A549 (cell line): ENCODE measurements at regions not wholly inside any gene's neighbourhood (a gene's known extent, or its start where the extent isn't known, plus 50 kb on each side); places are given as distances from the start of the nearest gene placed in this dataset.

Source experiments
- BHLHE40 ChIP-seq: IDR thresholded peaks from 2 replicates; pipeline ENCODE4 v1.6.1; 2012; ENCODE audit warnings: low read depth, low read length, inconsistent platforms
- EHF ChIP-seq: fragments of 250-450 bp; sonication (Bioruptor Pico); IDR thresholded peaks from 2 replicates; pipeline ENCODE4 v1.5.0; 2020; ENCODE audit warnings: mild to moderate bottlenecking
- EP300 ChIP-seq, 2 experiments: fragments of >200 bp; sonication (Bioruptor Twin); formaldehyde crosslinking; IDR thresholded peaks; 2 replicates in 1 of 2; 3 replicates in 1 of 2; pipeline ENCODE4 v1.6.1; 2016 to 2017
- FOXS1 ChIP-seq: fragments of 250-450 bp; sonication (Bioruptor Pico); IDR thresholded peaks from 2 replicates; pipeline ENCODE4 v1.5.0; 2020; ENCODE audit warnings: mild to moderate bottlenecking, moderate library complexity
- JUNB ChIP-seq: fragments of >200 bp; sonication (Bioruptor Twin); formaldehyde crosslinking; IDR thresholded peaks from 2 replicates; pipeline ENCODE4 v1.6.1; 2016
- KDM1A ChIP-seq: fragments of 200-600 bp; sonication (generic); IDR thresholded peaks from 2 replicates; pipeline ENCODE4 v1.6.1; 2016; ENCODE audit warnings: low read depth, mild to moderate bottlenecking
- POLR2A ChIP-seq: IDR thresholded peaks from 2 replicates; pipeline ENCODE4 v1.6.1; 2012; ENCODE audit warnings: mild to moderate bottlenecking, low read length
- POLR2AphosphoS2 ChIP-seq: conservative IDR thresholded peaks from 2 replicates; pipeline ENCODE4 v1.6.1; 2012; ENCODE audit warnings: low read length, improper control_type of control experiment, inconsistent platforms
- RAD21 ChIP-seq, 2 experiments: fragments of >200 bp in 1 of 2; sonication (Bioruptor Twin) in 1 of 2; formaldehyde crosslinking in 1 of 2; IDR thresholded peaks in 1 of 2; conservative IDR thresholded peaks in 1 of 2; 2 replicates in 1 of 2; 3 replicates in 1 of 2; pipeline ENCODE4 v1.6.1; 2012 to 2018; ENCODE audit warnings: inconsistent platforms in 1 of 2
- TF ChIP-seq, protein P1 (sequence below): IDR thresholded peaks from 2 replicates; pipeline ENCODE4 v1.6.1; 2012
- TF ChIP-seq, protein P2 (sequence below): fragments of >200 bp; sonication (Bioruptor Twin); formaldehyde crosslinking; IDR thresholded peaks from 3 replicates; pipeline ENCODE4 v1.5.1; 2016
- TF ChIP-seq, protein P3 (sequence below): IDR thresholded peaks from 2 replicates; pipeline ENCODE4 v1.6.1; 2012
- TF ChIP-seq, protein P4 (sequence below): fragments of 200-600 bp; sonication (generic); IDR thresholded peaks from 2 replicates; pipeline ENCODE4 v1.6.1; 2016; ENCODE audit warnings: antibody characterized with exemption, mild to moderate bottlenecking, moderate library complexity

DNA sequence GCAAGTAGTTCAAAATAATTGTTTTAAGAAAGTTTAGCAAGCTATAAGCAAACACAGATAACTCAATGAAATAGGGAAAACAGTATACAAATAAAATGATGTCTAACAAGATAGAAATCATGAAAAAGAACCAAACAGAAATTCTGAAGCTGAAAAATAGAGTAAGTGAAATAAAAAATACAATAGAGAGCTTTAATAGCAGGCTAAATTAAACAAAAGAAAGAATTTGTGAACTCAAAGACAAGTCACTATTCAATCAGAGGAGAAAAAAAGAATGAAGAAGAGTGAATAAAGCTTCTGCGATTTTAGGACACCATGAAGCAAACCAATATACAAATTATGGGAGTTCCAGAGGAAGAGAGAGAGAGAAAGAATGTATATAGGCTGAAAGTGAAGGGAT, 576.8 kb downstream of the STK39 start:
- TF ChIP-seq, protein P1, sequence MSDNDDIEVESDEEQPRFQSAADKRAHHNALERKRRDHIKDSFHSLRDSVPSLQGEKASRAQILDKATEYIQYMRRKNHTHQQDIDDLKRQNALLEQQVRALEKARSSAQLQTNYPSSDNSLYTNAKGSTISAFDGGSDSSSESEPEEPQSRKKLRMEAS, result no peak
- TF ChIP-seq RAD21 (conservative IDR thresholded peaks at IDR 0.05 in 1 of 2, IDR thresholded peaks at IDR 0.05 in 1 of 2) (no peak), KDM1A (no peak), POLR2A (no peak), JUNB (no peak), EP300 (IDR thresholded peaks at IDR 0.05) (no peak), POLR2AphosphoS2 (no peak), FOXS1 (no peak), EHF (no peak), BHLHE40 (no peak)
- TF ChIP-seq, protein P2, sequence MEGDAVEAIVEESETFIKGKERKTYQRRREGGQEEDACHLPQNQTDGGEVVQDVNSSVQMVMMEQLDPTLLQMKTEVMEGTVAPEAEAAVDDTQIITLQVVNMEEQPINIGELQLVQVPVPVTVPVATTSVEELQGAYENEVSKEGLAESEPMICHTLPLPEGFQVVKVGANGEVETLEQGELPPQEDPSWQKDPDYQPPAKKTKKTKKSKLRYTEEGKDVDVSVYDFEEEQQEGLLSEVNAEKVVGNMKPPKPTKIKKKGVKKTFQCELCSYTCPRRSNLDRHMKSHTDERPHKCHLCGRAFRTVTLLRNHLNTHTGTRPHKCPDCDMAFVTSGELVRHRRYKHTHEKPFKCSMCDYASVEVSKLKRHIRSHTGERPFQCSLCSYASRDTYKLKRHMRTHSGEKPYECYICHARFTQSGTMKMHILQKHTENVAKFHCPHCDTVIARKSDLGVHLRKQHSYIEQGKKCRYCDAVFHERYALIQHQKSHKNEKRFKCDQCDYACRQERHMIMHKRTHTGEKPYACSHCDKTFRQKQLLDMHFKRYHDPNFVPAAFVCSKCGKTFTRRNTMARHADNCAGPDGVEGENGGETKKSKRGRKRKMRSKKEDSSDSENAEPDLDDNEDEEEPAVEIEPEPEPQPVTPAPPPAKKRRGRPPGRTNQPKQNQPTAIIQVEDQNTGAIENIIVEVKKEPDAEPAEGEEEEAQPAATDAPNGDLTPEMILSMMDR, result no peak
- TF ChIP-seq, protein P3, sequence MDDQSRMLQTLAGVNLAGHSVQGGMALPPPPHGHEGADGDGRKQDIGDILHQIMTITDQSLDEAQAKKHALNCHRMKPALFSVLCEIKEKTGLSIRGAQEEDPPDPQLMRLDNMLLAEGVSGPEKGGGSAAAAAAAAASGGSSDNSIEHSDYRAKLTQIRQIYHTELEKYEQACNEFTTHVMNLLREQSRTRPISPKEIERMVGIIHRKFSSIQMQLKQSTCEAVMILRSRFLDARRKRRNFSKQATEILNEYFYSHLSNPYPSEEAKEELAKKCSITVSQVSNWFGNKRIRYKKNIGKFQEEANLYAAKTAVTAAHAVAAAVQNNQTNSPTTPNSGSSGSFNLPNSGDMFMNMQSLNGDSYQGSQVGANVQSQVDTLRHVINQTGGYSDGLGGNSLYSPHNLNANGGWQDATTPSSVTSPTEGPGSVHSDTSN, result no peak
- TF ChIP-seq, protein P4, sequence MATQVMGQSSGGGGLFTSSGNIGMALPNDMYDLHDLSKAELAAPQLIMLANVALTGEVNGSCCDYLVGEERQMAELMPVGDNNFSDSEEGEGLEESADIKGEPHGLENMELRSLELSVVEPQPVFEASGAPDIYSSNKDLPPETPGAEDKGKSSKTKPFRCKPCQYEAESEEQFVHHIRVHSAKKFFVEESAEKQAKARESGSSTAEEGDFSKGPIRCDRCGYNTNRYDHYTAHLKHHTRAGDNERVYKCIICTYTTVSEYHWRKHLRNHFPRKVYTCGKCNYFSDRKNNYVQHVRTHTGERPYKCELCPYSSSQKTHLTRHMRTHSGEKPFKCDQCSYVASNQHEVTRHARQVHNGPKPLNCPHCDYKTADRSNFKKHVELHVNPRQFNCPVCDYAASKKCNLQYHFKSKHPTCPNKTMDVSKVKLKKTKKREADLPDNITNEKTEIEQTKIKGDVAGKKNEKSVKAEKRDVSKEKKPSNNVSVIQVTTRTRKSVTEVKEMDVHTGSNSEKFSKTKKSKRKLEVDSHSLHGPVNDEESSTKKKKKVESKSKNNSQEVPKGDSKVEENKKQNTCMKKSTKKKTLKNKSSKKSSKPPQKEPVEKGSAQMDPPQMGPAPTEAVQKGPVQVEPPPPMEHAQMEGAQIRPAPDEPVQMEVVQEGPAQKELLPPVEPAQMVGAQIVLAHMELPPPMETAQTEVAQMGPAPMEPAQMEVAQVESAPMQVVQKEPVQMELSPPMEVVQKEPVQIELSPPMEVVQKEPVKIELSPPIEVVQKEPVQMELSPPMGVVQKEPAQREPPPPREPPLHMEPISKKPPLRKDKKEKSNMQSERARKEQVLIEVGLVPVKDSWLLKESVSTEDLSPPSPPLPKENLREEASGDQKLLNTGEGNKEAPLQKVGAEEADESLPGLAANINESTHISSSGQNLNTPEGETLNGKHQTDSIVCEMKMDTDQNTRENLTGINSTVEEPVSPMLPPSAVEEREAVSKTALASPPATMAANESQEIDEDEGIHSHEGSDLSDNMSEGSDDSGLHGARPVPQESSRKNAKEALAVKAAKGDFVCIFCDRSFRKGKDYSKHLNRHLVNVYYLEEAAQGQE, result no peak
